Calu3 (cell line): ENCODE measurements at regions not wholly inside any gene's neighbourhood (a gene's known extent, or its start where the extent isn't known, plus 50 kb on each side); places are given as distances from the start of the nearest gene placed in this dataset.

Source experiments
- BruUV-seq: library from RNA; stranded (reverse); fragments of 400-500 nt; replicated peaks from 2 replicates; lab custom pipeline; 2021; lab: Mats Ljungman, UMichigan
- CTCF ChIA-PET: fragments of 300-600 bp; sonication (Branson Sonifier 250); formaldehyde crosslinking; loops from one replicate; lab custom pipeline; 2022; ENCODE audit warnings: antibody characterized with exemption; lab: Charles Lee
- DNase-seq: peaks from one replicate; pipeline ENCODE4 v3.0.0; 2022
- H3K27ac Mint-ChIP-seq: one replicate; pipeline ENCODE4 v1.8.0; 2022; ENCODE audit warnings: mixed read lengths; ENCODE audit not compliant: unreplicated experiment
- H3K27me3 Mint-ChIP-seq: one replicate; pipeline ENCODE4 v1.8.0; 2022; ENCODE audit warnings: mixed read lengths; ENCODE audit not compliant: unreplicated experiment
- H3K36me3 Mint-ChIP-seq: one replicate; pipeline ENCODE4 v1.8.0; 2022; ENCODE audit warnings: mild to moderate bottlenecking, moderate library complexity, mixed read lengths; ENCODE audit not compliant: insufficient read depth, unreplicated experiment
- H3K4me1 Mint-ChIP-seq: one replicate; pipeline ENCODE4 v1.8.0; 2022; ENCODE audit warnings: mild to moderate bottlenecking, low read depth, mixed read lengths; ENCODE audit not compliant: unreplicated experiment
- H3K4me3 Mint-ChIP-seq: one replicate; pipeline ENCODE4 v1.8.0; 2022; ENCODE audit warnings: mild to moderate bottlenecking, low read depth, moderate library complexity, mixed read lengths; ENCODE audit not compliant: unreplicated experiment
- H3K9me3 Mint-ChIP-seq: one replicate; pipeline ENCODE4 v1.8.0; 2022; ENCODE audit warnings: low read depth, mixed read lengths; ENCODE audit not compliant: unreplicated experiment
- CTCF ChIP-seq: fragments of 200-600 bp; IDR thresholded peaks from one replicate; pipeline ENCODE4 v1.8.0; 2022; ENCODE audit warnings: antibody characterized with exemption; ENCODE audit not compliant: unreplicated experiment
- intact Hi-C: fragments of 100-400 bp; cut with micrococcal nuclease; formaldehyde crosslinking; loops from one replicate; pipeline ENCODE4 v1.10.0; 2022; ENCODE audit not compliant: unreplicated experiment

GRCh38 chr4:179976777-179977176, 2266.4 kb upstream of the TENM3 start:
- Mint-ChIP-seq H3K27me3 (no peaks in the 10 kb centered on the region), H3K4me3 (no peak overlapping the region), H3K4me1 (no peaks in the 10 kb centered on the region), H3K9me3 (no peaks in the 10 kb centered on the region), H3K27ac (no peak overlapping the region), H3K36me3 (no peaks in the 10 kb centered on the region)
- intact Hi-C loops: no loop called here
- BruUV-seq: no TSS peak
- no peak for DNase-seq
- CTCF ChIA-PET: no interaction called here
- TF ChIP-seq CTCF: no peak

- intact Hi-C loops: no loop called here
- H3K4me1 Mint-ChIP-seq: no peaks in the 10 kb centered on the region
- CTCF ChIA-PET: no interaction called here
- DNase-seq: no peak
- BruUV-seq: no TSS peak
- TF ChIP-seq CTCF: no peak
- no peak overlapping the region for H3K4me3 Mint-ChIP-seq
- no peak overlapping the region for H3K27ac Mint-ChIP-seq
- no peaks in the 10 kb centered on the region for H3K36me3 Mint-ChIP-seq
- H3K27me3 Mint-ChIP-seq: no peaks in the 10 kb centered on the region
- no peaks in the 10 kb centered on the region for H3K9me3 Mint-ChIP-seq
These were observed 2265.8 kb upstream of the TENM3 start for GRCh38 chr4:179977378-179977777.

- DNase-seq: no peak
- intact Hi-C loops: no loop called here
- H3K27ac Mint-ChIP-seq: no peak overlapping the region
- BruUV-seq: no TSS peak
- TF ChIP-seq CTCF: no peak
- H3K27me3 Mint-ChIP-seq: no peaks in the 10 kb centered on the region
- no peaks in the 10 kb centered on the region for H3K9me3 Mint-ChIP-seq
- H3K4me3 Mint-ChIP-seq: no peak overlapping the region
- CTCF ChIA-PET: no interaction called here
- no peaks in the 10 kb centered on the region for H3K36me3 Mint-ChIP-seq
- no peaks in the 10 kb centered on the region for H3K4me1 Mint-ChIP-seq
These were observed 2262.0 kb upstream of the TENM3 start for GRCh38 chr4:179981161-179981560.

GRCh38 chr4:179989975-179990374, 2253.2 kb upstream of the TENM3 start:
- CTCF ChIA-PET: no interaction called here

More at GRCh38 chr4:179989975-179990374, 2253.2 kb upstream of the TENM3 start:
- H3K4me1 Mint-ChIP-seq: no peaks in the 10 kb centered on the region
- no peaks in the 10 kb centered on the region for H3K9me3 Mint-ChIP-seq
- TF ChIP-seq CTCF: no peak
- no peak for DNase-seq
- no peaks in the 10 kb centered on the region for H3K36me3 Mint-ChIP-seq
- H3K4me3 Mint-ChIP-seq: no peak overlapping the region
- H3K27me3 Mint-ChIP-seq: no peaks in the 10 kb centered on the region
- no peak overlapping the region for H3K27ac Mint-ChIP-seq
- no TSS peak for BruUV-seq
- intact Hi-C loops: no loop called here
